ENCODE measurements at regions not wholly inside any gene's neighbourhood (a gene's known extent, or its start where the extent isn't known, plus 50 kb on each side); places are given as distances from the start of the nearest gene placed in this dataset.

DNA sequence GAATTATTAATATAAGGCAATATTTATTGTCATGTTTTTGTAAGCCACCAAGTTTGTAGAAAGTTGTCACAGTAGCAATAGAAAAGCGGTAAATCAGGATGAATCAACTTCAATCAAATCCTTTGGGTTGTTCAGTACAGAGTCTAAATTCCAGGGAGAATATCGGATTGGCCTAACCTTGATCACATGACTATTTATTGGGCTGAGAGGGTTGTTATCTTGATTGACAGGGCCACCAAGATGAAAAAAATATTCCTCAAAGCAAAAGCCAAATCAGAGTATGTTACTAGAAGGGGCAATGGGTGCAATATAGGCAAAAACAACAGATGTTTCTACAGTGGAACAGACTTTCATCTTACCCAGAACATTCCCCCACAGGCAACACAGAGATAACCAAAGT lies 270.0 kb downstream of the METTL4 start:
- Histone ChIP-seq H3K9me3 (ENCODE audit: control extremely low read depth in 1 of 5, control insufficient read depth in 4 of 5, insufficient read depth in 2 of 5, low read depth in 1 of 5, low read length in 4 of 5) (no peaks in the 10 kb centered on the region), H3K36me3 (ENCODE audit: control insufficient read depth in 4 of 4, insufficient read depth in 4 of 4, low read length in 3 of 4) (no peaks in the 10 kb centered on the region), H3K27ac (ENCODE audit: insufficient read depth in 1 of 2, low read depth in 1 of 2, low read length in 2 of 2, poor library complexity in 1 of 2, severe bottlenecking in 2 of 2) (no peak overlapping the region), H3K4me3 (ENCODE audit: control insufficient read depth in 1 of 7, extremely low read depth in 1 of 7, insufficient read depth in 4 of 7, low read depth in 2 of 7, low read length in 6 of 7) (no peak overlapping the region), H3K27me3 (replicated peaks in 2 of 5; ENCODE audit: control insufficient read depth in 4 of 5, insufficient read depth in 5 of 5, low read length in 4 of 5) (peaks cover 0 to 3% (median 0%) of the 10 kb centered on the region in 5 experiments), H3K4me1 (ENCODE audit: control extremely low read depth in 1 of 4, control insufficient read depth in 4 of 4, insufficient read depth in 4 of 4, low read length in 3 of 4) (peaks cover 0 to 2% (median 0%) of the 10 kb centered on the region in 4 experiments)
- ChIA-PET POLR2A (no interaction called here), CTCF (no interaction called here)
- 100% methylated on average over 1 of the region's 2 CpGs for WGBS (ENCODE audit: insufficient coverage)
- DNase-seq, result no peak

DNA sequence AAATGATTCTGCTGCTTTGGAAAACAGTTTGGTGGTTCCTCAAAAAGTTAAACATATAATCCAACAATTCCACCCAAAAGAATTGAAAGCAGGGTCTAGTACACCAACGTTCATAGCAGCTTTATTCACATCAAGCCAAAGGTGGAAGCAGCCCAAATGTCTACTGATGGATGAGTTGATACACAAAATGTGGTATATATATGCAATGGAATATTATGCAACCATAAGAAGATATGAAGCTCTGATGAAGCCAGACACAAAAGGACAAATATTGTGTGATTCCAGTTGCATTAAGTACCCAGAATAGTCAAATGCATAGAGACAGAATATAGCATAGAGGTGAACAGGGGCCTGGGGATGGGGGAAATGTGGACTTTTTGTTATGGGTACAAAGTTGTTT lies 269.3 kb downstream of the METTL4 start:
- Histone ChIP-seq H3K27me3 (replicated peaks in 2 of 5; ENCODE audit: control insufficient read depth in 4 of 5, insufficient read depth in 5 of 5, low read length in 4 of 5) (peaks cover 0 to 3% (median 0%) of the 10 kb centered on the region in 5 experiments), H3K36me3 (ENCODE audit: control insufficient read depth in 4 of 4, insufficient read depth in 4 of 4, low read length in 3 of 4) (no peaks in the 10 kb centered on the region), H3K4me3 (ENCODE audit: control insufficient read depth in 1 of 7, extremely low read depth in 1 of 7, insufficient read depth in 4 of 7, low read depth in 2 of 7, low read length in 6 of 7) (no peak overlapping the region), H3K27ac (ENCODE audit: insufficient read depth in 1 of 2, low read depth in 1 of 2, low read length in 2 of 2, poor library complexity in 1 of 2, severe bottlenecking in 2 of 2) (peak overlapping the region in 1 of 2 experiments; percentile 74), H3K4me1 (ENCODE audit: control extremely low read depth in 1 of 4, control insufficient read depth in 4 of 4, insufficient read depth in 4 of 4, low read length in 3 of 4) (peaks cover 0 to 2% (median 0%) of the 10 kb centered on the region in 4 experiments), H3K9me3 (ENCODE audit: control extremely low read depth in 1 of 5, control insufficient read depth in 4 of 5, insufficient read depth in 2 of 5, low read depth in 1 of 5, low read length in 4 of 5) (no peaks in the 10 kb centered on the region)
- POLR2A ChIA-PET, result no interaction called here
- no CpG with 5 or more reads among the region's 1 CpG for WGBS (ENCODE audit: insufficient coverage)
- CTCF ChIA-PET, result no interaction called here
- no peak for DNase-seq

DNA sequence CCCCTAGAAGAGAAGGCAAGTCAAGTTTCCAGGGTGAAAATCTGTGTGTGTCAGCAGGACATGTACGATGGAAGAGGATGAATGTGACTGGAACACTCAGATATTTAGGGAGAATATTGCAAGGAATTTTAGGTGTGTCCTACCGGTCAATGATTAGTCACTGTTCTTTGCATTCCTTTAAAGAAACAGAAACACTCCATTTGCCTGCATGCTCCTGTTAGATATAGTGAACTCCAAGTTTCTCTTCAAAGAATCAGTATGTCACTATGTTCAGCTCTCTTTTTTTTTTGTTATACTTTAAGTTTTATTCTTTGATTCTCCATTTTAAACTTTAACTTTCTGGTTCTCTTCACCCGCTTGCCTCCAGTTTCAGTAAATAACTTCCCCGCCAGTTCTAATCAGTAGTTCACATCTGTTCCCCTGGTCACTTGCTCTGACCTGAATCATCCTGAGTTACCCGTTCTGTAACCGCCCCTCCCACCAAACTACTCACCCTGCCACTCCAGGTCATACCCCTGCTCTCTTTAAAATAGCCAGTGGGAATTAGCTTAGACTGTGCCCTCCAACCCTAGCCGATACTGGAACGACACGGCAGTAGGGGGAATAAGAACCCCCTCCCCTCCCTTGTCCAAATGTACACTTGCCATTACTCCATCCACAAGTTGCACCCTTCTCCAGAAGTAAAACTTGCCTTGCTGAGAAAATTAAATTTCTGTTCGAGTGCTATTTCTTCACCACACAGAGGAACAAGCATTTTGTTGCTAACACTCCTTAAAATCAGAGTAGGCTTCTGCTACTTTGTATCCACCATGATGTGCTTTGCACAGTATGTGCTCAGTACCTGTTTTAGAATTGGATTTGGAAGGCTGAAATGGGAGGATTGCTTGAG lies 268.4 kb downstream of the METTL4 start:
- peaks cover 0 to 2% (median 0%) of the 10 kb centered on the region in 4 experiments for H3K4me1 ChIP-seq (ENCODE audit: control extremely low read depth in 1 of 4, control insufficient read depth in 4 of 4, insufficient read depth in 4 of 4, low read length in 3 of 4)
- H3K27me3 ChIP-seq (replicated peaks in 2 of 5; ENCODE audit: control insufficient read depth in 4 of 5, insufficient read depth in 5 of 5, low read length in 4 of 5), result peaks cover 0 to 3% (median 0%) of the 10 kb centered on the region in 5 experiments
- peak in 2 of 3 donors; percentile 1 to 24 for DNase-seq
- H3K36me3 ChIP-seq (ENCODE audit: control insufficient read depth in 4 of 4, insufficient read depth in 4 of 4, low read length in 3 of 4), result no peaks in the 10 kb centered on the region
- no peaks in the 10 kb centered on the region for H3K9me3 ChIP-seq (ENCODE audit: control extremely low read depth in 1 of 5, control insufficient read depth in 4 of 5, insufficient read depth in 2 of 5, low read depth in 1 of 5, low read length in 4 of 5)
- no peak overlapping the region for H3K4me3 ChIP-seq (ENCODE audit: control insufficient read depth in 1 of 7, extremely low read depth in 1 of 7, insufficient read depth in 4 of 7, low read depth in 2 of 7, low read length in 6 of 7)
- peak overlapping the region in 1 of 2 experiments; percentile 74 for H3K27ac ChIP-seq (ENCODE audit: insufficient read depth in 1 of 2, low read depth in 1 of 2, low read length in 2 of 2, poor library complexity in 1 of 2, severe bottlenecking in 2 of 2)
- ChIA-PET POLR2A (no interaction called here), CTCF (no interaction called here)
- 33% methylated on average over 9 of the region's 10 CpGs for WGBS (ENCODE audit: insufficient coverage)

DNA sequence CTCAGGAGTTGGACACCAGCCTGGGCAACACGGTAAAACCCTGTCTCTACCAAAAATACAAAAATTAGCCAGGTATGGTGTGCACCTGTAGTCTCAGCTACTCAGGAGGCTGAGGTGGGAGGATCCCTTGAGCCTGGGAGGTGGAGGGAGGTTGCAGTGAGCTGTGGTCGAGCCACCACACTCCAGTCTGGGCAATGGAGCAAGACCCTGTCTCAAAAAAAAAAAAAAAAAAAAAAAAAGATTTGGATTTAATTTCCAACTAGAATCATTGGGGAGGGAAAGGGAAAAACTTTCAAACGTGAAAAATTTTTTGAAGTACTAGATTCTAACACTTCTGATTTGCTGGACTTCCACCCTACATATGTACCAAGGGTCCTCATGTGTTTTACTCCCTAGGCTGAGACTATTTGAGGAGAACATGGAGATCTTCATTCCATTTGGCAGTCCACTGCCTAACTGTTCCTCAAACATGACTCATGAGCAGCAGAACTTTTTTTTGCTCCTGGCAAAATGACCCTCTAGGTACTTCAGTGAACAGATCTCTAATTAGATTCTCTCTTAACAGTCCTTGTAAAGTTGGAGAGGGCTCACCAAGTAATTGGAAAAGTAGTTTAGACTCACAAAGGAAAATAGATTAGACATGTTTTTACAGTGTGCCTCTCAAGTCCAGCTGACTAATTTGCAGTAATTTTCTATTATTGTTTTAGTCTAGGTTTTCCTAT lies 267.6 kb downstream of the METTL4 start:
- POLR2A ChIA-PET, result no interaction called here
- CTCF ChIA-PET, result no interaction called here
- H3K27ac ChIP-seq (ENCODE audit: insufficient read depth in 1 of 2, low read depth in 1 of 2, low read length in 2 of 2, poor library complexity in 1 of 2, severe bottlenecking in 2 of 2), result peak overlapping the region in 1 of 2 experiments; percentile 74
- no peaks in the 10 kb centered on the region for H3K36me3 ChIP-seq (ENCODE audit: control insufficient read depth in 4 of 4, insufficient read depth in 4 of 4, low read length in 3 of 4)
- H3K9me3 ChIP-seq (ENCODE audit: control extremely low read depth in 1 of 5, control insufficient read depth in 4 of 5, insufficient read depth in 2 of 5, low read depth in 1 of 5, low read length in 4 of 5), result no peaks in the 10 kb centered on the region
- peaks cover 0 to 3% (median 0%) of the 10 kb centered on the region in 5 experiments for H3K27me3 ChIP-seq (replicated peaks in 2 of 5; ENCODE audit: control insufficient read depth in 4 of 5, insufficient read depth in 5 of 5, low read length in 4 of 5)
- DNase-seq, result no peak
- peaks cover 0 to 2% (median 0%) of the 10 kb centered on the region in 4 experiments for H3K4me1 ChIP-seq (ENCODE audit: control extremely low read depth in 1 of 4, control insufficient read depth in 4 of 4, insufficient read depth in 4 of 4, low read length in 3 of 4)
- no CpG with 5 or more reads among the region's 3 CpGs for WGBS (ENCODE audit: insufficient coverage)
- H3K4me3 ChIP-seq (ENCODE audit: control insufficient read depth in 1 of 7, extremely low read depth in 1 of 7, insufficient read depth in 4 of 7, low read depth in 2 of 7, low read length in 6 of 7), result no peak overlapping the region

DNA sequence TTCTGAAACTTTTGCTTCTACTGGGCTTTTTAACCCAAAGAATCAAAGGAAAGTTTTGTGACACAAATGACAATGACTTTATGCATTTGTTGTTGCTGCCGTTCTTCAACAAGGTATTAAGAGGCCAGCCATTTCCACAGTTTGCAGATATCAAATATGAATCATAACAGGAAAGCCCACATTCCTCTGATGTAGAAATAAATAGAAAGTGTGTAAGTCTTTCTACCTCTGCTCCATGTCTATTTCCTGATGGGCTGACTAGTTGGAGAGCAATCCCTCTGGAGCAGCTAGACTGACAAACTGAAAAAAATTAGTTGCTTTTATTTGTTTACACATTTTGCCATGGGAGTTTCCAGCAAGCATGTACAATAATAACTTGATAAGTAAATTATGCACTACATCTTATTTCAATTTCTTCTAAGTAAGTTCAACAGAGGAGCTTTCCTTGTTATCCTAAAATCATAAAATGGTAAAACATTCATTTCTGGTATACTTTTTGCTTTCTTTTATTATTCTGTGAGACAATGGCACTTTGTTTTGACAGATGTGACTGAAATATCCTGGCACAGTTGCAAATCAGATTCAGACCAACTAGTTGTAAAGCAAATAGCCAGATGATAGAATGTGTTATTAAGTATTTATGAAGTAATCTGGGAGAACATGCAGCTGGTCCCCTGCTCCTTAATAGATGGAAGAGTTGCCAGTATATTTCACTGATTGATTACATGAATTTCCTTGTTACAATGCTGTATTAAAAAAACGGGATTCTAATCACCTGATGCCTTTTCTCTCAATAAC lies 266.7 kb downstream of the METTL4 start:
- no peak for DNase-seq
- peaks cover 0 to 3% (median 0%) of the 10 kb centered on the region in 5 experiments for H3K27me3 ChIP-seq (replicated peaks in 2 of 5; ENCODE audit: control insufficient read depth in 4 of 5, insufficient read depth in 5 of 5, low read length in 4 of 5)
- no peak overlapping the region for H3K4me3 ChIP-seq (ENCODE audit: control insufficient read depth in 1 of 7, extremely low read depth in 1 of 7, insufficient read depth in 4 of 7, low read depth in 2 of 7, low read length in 6 of 7)
- no peaks in the 10 kb centered on the region for H3K36me3 ChIP-seq (ENCODE audit: control insufficient read depth in 4 of 4, insufficient read depth in 4 of 4, low read length in 3 of 4)
- H3K27ac ChIP-seq (ENCODE audit: insufficient read depth in 1 of 2, low read depth in 1 of 2, low read length in 2 of 2, poor library complexity in 1 of 2, severe bottlenecking in 2 of 2), result peak overlapping the region in 1 of 2 experiments; percentile 74
- CTCF ChIA-PET, result interaction anchor here (1.3 kb wide), 1 partner anchor 14 kb away, joined by 3 read pairs; no protein-coding TSS in a partner anchor
- H3K4me1 ChIP-seq (ENCODE audit: control extremely low read depth in 1 of 4, control insufficient read depth in 4 of 4, insufficient read depth in 4 of 4, low read length in 3 of 4), result peaks cover 0 to 2% (median 0%) of the 10 kb centered on the region in 4 experiments
- H3K9me3 ChIP-seq (ENCODE audit: control extremely low read depth in 1 of 5, control insufficient read depth in 4 of 5, insufficient read depth in 2 of 5, low read depth in 1 of 5, low read length in 4 of 5), result no peaks in the 10 kb centered on the region
- 60% methylated on average over 1 of the region's 2 CpGs for WGBS (ENCODE audit: insufficient coverage)
- POLR2A ChIA-PET, result no interaction called here

DNA sequence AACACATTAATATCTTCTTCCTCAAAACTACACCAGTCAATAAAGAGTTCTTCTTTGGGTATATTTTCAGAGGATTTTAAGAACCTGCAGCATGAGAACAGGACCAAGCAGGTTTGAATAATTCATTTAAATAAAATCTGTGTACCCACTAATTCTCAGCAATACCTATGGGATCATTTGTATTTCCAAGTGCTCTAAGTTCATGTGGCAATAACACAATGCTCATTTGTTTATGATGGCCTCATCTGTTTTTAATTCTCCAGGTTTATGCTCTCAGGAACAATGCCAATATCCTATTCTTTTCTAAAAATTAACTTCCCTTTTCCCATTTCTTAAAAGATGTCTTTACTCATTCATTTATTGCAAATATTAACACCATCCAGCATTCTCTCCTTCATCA lies 264.7 kb downstream of the METTL4 start:
- no peaks in the 10 kb centered on the region for H3K36me3 ChIP-seq (ENCODE audit: control insufficient read depth in 4 of 4, insufficient read depth in 4 of 4, low read length in 3 of 4)
- H3K27ac ChIP-seq (ENCODE audit: insufficient read depth in 1 of 2, low read depth in 1 of 2, low read length in 2 of 2, poor library complexity in 1 of 2, severe bottlenecking in 2 of 2), result no peak overlapping the region
- CTCF ChIA-PET, result no interaction called here
- H3K9me3 ChIP-seq (ENCODE audit: control extremely low read depth in 1 of 5, control insufficient read depth in 4 of 5, insufficient read depth in 2 of 5, low read depth in 1 of 5, low read length in 4 of 5), result no peaks in the 10 kb centered on the region
- DNase-seq, result no peak
- H3K4me3 ChIP-seq (ENCODE audit: control insufficient read depth in 1 of 7, extremely low read depth in 1 of 7, insufficient read depth in 4 of 7, low read depth in 2 of 7, low read length in 6 of 7), result no peak overlapping the region
- H3K27me3 ChIP-seq (replicated peaks in 2 of 5; ENCODE audit: control insufficient read depth in 4 of 5, insufficient read depth in 5 of 5, low read length in 4 of 5), result peaks cover 0 to 3% (median 0%) of the 10 kb centered on the region in 5 experiments
- POLR2A ChIA-PET, result no interaction called here
- peaks cover 0 to 2% (median 0%) of the 10 kb centered on the region in 4 experiments for H3K4me1 ChIP-seq (ENCODE audit: control extremely low read depth in 1 of 4, control insufficient read depth in 4 of 4, insufficient read depth in 4 of 4, low read length in 3 of 4)
